VCaP (cell line): ENCODE measurements at regions not wholly inside any gene's neighbourhood (a gene's known extent, or its start where the extent isn't known, plus 50 kb on each side); places are given as distances from the start of the nearest gene placed in this dataset.

ENCODE experiments used
- H3K27ac ChIP-seq: fragments of 450-650 bp; 2 replicates; pipeline ENCODE4 v1.5.1; 2017
- TF ChIP-seq, protein P1 (sequence below): fragments of 450-650 bp; conservative IDR thresholded peaks from 2 replicates; pipeline ENCODE4 v1.5.1; 2017; ENCODE audit warnings: mild to moderate bottlenecking, moderate library complexity

DNA sequence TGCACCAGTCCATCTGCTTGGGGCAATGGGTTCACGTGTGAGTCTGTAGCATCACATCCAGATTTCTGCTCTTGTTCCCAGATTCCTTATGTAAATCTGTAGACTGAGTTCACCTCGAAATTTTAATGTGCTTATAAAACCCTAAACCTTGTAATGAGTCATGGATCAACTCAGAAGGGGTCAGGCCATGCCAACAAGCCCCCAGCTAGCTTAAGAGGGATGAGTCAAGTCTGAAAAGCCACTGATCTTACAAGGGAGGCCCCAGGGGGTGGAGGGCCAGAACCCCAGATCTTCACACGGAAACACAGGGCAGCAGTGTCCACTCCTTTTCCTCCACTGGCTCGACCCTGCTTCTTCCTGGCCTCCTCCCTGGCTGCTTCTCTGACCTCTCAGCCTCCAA is 399.1 kb upstream of the CDH5 start:
- TF ChIP-seq, protein P1, sequence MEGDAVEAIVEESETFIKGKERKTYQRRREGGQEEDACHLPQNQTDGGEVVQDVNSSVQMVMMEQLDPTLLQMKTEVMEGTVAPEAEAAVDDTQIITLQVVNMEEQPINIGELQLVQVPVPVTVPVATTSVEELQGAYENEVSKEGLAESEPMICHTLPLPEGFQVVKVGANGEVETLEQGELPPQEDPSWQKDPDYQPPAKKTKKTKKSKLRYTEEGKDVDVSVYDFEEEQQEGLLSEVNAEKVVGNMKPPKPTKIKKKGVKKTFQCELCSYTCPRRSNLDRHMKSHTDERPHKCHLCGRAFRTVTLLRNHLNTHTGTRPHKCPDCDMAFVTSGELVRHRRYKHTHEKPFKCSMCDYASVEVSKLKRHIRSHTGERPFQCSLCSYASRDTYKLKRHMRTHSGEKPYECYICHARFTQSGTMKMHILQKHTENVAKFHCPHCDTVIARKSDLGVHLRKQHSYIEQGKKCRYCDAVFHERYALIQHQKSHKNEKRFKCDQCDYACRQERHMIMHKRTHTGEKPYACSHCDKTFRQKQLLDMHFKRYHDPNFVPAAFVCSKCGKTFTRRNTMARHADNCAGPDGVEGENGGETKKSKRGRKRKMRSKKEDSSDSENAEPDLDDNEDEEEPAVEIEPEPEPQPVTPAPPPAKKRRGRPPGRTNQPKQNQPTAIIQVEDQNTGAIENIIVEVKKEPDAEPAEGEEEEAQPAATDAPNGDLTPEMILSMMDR: no peak
- H3K27ac ChIP-seq: no peak overlapping the region

DNA sequence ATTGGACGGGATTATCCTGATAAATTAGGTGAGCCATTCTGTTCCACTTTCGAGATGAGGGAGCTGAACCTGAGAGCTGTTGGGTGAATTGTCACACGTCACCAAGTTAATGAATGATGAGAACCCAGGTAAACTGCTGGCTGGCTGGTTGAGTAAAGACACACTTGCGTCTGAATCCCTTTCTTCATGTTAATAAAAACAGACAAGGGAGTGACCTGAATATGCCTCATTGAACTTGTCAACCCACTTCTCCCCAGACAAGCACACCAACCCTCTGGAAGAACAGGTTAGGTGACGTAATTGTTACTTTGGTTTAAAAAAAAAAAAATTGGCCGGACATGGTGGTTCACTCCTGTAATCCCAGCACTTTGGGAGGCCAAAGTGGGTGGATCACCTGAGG is 400.9 kb upstream of the CDH5 start:
- TF ChIP-seq, protein P1: no peak
- H3K27ac ChIP-seq: no peak overlapping the region

DNA sequence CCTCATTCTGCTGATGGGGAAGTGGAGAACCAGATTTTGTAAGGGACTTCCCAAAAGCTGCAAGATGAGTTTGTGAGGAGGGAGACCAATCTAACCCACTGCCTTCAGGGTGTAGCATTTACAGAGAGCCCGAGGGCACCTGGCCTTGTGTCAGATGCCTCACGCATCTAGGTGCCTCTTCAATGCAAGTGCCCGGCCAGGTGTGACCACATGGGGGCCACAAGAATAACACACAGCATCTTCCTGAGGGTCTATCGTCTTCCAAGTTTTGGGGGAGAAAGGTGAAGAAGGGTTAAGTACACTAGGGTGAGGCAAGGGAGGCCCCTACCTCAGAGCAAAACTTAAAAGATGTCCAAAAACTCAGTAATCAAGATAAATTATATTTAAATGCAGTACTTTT is 401.7 kb upstream of the CDH5 start:
- no peak overlapping the region for H3K27ac ChIP-seq
- TF ChIP-seq, protein P1: no peak

DNA sequence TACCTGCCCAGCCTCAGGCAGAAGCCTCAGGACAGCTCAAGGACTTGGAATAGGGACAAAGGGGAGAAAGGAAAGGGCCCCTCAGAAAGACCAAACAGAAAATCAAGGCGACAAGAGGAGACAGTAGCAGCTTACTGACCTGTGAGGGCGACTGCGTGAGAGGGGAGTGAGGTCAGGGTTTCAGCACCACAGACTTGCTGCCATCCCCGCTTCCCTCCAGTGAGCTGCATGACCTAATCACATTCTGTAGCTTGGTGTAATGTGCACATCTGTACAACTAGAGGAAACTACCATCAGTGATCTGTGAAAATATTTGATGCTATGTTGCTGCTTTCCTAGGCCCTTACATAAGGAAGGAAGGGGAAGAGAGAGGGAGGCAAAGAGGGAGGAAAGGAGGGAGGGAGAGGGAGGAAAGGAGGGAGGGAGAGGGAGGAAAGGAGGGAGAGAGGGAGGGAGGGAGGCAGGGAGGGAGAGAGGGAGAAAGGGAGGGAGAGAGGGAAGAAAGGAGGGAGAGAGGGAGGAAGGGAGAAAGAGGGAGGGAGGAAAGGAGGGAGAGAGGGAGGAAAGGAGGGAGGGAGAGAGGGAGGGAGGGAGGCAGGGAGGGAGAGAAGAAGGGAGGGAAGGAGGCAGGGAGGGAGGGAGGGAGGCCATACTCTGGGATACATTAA is 404.9 kb upstream of the CDH5 start:
- TF ChIP-seq, protein P1: no peak
- no peak overlapping the region for H3K27ac ChIP-seq

DNA sequence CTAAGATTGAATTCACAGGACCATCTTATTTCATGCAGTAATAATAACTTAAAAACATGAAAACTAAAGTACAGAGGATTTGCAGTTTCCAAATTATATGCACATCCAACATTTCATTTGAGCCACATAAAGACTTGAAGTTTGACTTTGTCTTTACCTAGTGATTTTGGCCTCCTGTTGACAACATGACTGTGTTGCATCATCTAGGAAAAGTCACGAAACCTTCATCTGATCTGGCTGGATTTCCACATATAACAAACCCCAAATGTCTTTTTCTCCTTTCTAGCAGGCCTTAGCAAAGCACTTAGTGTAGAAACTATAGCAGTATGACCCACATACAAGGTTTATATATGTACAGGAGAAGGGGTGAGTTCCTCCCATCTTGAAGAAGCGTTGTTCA is 406.5 kb upstream of the CDH5 start:
- TF ChIP-seq, protein P1: no peak
- H3K27ac ChIP-seq: no peak overlapping the region

DNA sequence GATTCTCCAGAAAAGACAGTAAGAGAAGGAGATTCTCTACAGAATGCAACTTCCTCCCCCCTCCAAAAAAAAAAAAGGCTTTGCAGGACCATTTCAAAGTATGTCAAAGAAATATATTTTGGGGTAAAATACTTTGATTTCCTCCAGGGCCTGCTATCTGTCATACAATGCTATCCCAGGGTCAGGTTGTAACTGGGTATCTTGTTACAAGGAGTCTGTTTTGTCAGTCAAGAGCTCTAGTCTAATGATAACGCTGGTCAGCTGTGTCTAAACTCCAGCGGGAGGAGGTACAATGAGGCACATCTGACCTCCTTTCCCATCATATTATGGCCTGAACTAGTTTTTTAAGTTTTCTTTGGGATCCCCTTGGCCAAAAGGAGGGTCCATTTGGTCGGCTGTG is 408.4 kb upstream of the CDH5 start:
- H3K27ac ChIP-seq: no peak overlapping the region
- TF ChIP-seq, protein P1: no peak

DNA sequence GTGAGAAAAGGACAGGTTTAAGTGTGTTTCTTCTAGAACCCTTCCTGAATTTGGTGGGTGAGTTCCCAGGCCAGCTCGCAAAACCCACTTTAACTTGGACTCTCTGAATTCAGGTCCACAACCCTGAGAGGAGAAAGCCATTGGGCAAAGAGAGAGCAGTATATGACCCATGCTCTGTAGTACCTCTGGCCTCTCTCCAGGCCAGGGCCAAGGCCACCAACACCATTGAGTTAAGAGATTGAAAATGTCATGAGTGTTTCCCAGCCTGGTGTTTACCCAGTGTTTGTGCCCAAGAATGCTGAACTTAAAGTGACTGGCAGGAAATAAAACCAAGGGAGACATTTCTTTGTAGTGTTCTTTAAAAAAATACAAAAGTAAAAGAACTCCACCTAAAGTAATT is 410.4 kb upstream of the CDH5 start:
- TF ChIP-seq, protein P1: no peak
- H3K27ac ChIP-seq: no peak overlapping the region
